ENCODE measurements at regions not wholly inside any gene's neighbourhood (a gene's known extent, or its start where the extent isn't known, plus 50 kb on each side); places are given as distances from the start of the nearest gene placed in this dataset.

- DNase-seq (ENCODE audit: low read depth): no peak
Observed at GRCh38 chr3:164572436-164572835, 505.9 kb downstream of the SI start.

GRCh38 chr3:164550857-164551256 is 527.4 kb downstream of the SI start:
- DNase-seq (ENCODE audit: low read depth): no peak

GRCh38 chr3:164539215-164539614 is 539.1 kb downstream of the SI start:
- no peak for DNase-seq (ENCODE audit: low read depth)

- DNase-seq (ENCODE audit: low read depth): no peak
Observed at GRCh38 chr3:164537485-164537884, 540.8 kb downstream of the SI start.

- DNase-seq (ENCODE audit: low read depth): no peak
Observed at GRCh38 chr3:164533275-164533674, 545.0 kb downstream of the SI start.

- DNase-seq (ENCODE audit: low read depth): no peak
Observed at GRCh38 chr3:164526250-164526649, 552.0 kb downstream of the SI start.

GRCh38 chr3:164524201-164524600 is 554.1 kb downstream of the SI start:
- DNase-seq (ENCODE audit: low read depth): no peak

- DNase-seq (ENCODE audit: low read depth): no peak
Observed at GRCh38 chr3:164522073-164522763, 556.1 kb downstream of the SI start.

GRCh38 chr3:164521644-164522043 is 556.7 kb downstream of the SI start:
- no peak for DNase-seq (ENCODE audit: low read depth)

GRCh38 chr3:164521139-164521538 is 557.2 kb downstream of the SI start:
- DNase-seq (ENCODE audit: low read depth): no peak

GRCh38 chr3:164515256-164515655 is 563.0 kb downstream of the SI start:
- DNase-seq (ENCODE audit: low read depth): no peak

GRCh38 chr3:164514576-164514975 is 563.7 kb downstream of the SI start:
- no peak for DNase-seq (ENCODE audit: low read depth)

- no peak for DNase-seq (ENCODE audit: low read depth)
Observed at GRCh38 chr3:164507886-164508285, 570.4 kb downstream of the SI start.

GRCh38 chr3:164498917-164499316 is 579.4 kb downstream of the SI start:
- DNase-seq (ENCODE audit: low read depth): no peak

GRCh38 chr3:164488893-164489292 is 589.4 kb downstream of the SI start:
- DNase-seq (ENCODE audit: low read depth): no peak

- DNase-seq (ENCODE audit: low read depth): peak; percentile 9
Observed at GRCh38 chr3:164486150-164486549, 592.1 kb downstream of the SI start.

- no peak for DNase-seq (ENCODE audit: low read depth)
Observed at GRCh38 chr3:164479978-164480377, 598.3 kb downstream of the SI start.

- DNase-seq (ENCODE audit: low read depth): no peak
Observed at GRCh38 chr3:164479406-164479805, 598.9 kb downstream of the SI start.

GRCh38 chr3:164478323-164478722 is 600.0 kb downstream of the SI start:
- no peak for DNase-seq (ENCODE audit: low read depth)

GRCh38 chr3:164477403-164477802 is 600.9 kb downstream of the SI start:
- DNase-seq (ENCODE audit: low read depth): no peak

- DNase-seq (ENCODE audit: low read depth): no peak
Observed at GRCh38 chr3:164476631-164477030, 601.7 kb downstream of the SI start.

GRCh38 chr3:164470471-164470870 is 607.8 kb downstream of the SI start:
- no peak for DNase-seq (ENCODE audit: low read depth)

GRCh38 chr3:164468055-164468454 is 610.2 kb downstream of the SI start:
- DNase-seq (ENCODE audit: low read depth): no peak

GRCh38 chr3:164467007-164467406 is 611.3 kb downstream of the SI start:
- DNase-seq (ENCODE audit: low read depth): no peak

GRCh38 chr3:164465172-164465571 is 613.1 kb downstream of the SI start:
- peak; percentile 44 for DNase-seq (ENCODE audit: low read depth)

Data from stromal cell of bone marrow (primary cell).